ENCODE measurements at regions not wholly inside any gene's neighbourhood (a gene's known extent, or its start where the extent isn't known, plus 50 kb on each side); places are given as distances from the start of the nearest gene placed in this dataset.

DNA sequence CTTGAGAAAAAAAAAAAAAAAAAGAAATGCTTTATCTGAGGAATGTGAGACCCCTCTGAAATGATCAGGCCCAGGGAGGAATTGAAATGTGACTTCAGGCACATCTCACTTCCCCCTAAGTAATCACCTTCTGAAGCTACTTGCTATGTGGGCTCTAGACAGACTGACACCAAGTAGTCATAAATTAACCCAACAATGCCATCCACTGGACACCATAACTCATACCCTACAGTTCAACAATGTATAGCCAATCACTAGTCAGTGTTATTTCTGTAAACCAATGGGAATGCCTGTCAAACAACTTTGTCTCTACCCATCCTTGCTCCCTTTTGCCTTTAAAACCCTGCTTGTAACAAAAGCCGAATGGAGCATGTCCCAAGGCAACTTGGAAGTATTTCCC is 182.7 kb upstream of the TMPO start:
- H3K4me1 ChIP-seq, result no peaks in the 10 kb centered on the region
- H3K9me3 ChIP-seq, result no peaks in the 10 kb centered on the region
- no peak for DNase-seq (ENCODE audit: low spot score)
- H3K36me3 ChIP-seq, result no peaks in the 10 kb centered on the region
- no peak overlapping the region for H3K4me3 ChIP-seq
- H3K27me3 ChIP-seq, result no peaks in the 10 kb centered on the region
- TF ChIP-seq, protein P1, sequence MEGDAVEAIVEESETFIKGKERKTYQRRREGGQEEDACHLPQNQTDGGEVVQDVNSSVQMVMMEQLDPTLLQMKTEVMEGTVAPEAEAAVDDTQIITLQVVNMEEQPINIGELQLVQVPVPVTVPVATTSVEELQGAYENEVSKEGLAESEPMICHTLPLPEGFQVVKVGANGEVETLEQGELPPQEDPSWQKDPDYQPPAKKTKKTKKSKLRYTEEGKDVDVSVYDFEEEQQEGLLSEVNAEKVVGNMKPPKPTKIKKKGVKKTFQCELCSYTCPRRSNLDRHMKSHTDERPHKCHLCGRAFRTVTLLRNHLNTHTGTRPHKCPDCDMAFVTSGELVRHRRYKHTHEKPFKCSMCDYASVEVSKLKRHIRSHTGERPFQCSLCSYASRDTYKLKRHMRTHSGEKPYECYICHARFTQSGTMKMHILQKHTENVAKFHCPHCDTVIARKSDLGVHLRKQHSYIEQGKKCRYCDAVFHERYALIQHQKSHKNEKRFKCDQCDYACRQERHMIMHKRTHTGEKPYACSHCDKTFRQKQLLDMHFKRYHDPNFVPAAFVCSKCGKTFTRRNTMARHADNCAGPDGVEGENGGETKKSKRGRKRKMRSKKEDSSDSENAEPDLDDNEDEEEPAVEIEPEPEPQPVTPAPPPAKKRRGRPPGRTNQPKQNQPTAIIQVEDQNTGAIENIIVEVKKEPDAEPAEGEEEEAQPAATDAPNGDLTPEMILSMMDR (IDR thresholded peaks at IDR 0.05), result no peak
- no peak overlapping the region for H3K27ac ChIP-seq

DNA sequence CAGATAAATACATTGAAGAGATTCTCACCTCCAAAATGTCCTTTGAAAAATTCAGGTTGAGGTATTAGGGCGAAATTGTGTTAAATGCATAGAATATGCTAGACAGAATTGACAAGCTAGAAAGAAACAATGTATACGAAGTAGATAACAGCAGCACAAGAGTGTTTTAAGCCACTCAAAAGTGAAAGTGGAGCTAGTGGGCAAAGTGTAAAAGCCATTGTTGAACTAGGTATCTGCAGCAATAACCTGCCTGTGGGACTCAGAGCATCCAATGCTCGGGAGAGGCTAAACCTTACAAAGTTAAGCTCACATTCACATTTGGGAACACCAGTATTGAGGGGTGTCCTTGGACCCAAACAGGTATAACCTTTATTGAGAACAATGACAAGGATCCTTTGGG is 180.6 kb upstream of the TMPO start:
- Histone ChIP-seq H3K27me3 (no peaks in the 10 kb centered on the region), H3K4me1 (no peaks in the 10 kb centered on the region), H3K4me3 (no peak overlapping the region), H3K9me3 (no peaks in the 10 kb centered on the region), H3K27ac (no peak overlapping the region), H3K36me3 (no peaks in the 10 kb centered on the region)
- no peak for DNase-seq (ENCODE audit: low spot score)
- TF ChIP-seq, protein P1 (IDR thresholded peaks at IDR 0.05), result no peak

DNA sequence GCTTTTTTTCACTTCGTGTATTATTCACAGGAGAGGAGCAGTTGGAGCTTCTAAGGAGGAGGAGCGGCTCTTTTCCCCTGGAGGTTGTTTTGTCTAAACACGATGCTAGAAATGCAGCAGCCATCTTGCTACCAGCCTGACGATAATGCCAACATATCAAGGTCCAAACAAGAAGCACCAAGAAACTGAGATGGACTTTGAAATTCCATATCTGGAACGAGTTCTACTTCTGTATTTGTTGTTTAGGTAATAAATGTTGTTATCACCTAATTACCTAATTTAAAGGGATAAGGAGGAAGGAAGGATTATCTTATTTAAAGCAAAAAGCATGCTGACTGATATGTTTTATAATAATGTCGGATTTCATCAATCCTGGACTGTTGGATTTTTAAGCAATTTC is 174.4 kb upstream of the TMPO start:
- H3K9me3 ChIP-seq, result no peaks in the 10 kb centered on the region
- DNase-seq (ENCODE audit: low spot score), result no peak
- H3K4me3 ChIP-seq, result no peak overlapping the region
- no peak overlapping the region for H3K27ac ChIP-seq
- TF ChIP-seq, protein P1 (IDR thresholded peaks at IDR 0.05), result no peak
- H3K36me3 ChIP-seq, result no peaks in the 10 kb centered on the region
- H3K27me3 ChIP-seq, result no peaks in the 10 kb centered on the region
- no peaks in the 10 kb centered on the region for H3K4me1 ChIP-seq

DNA sequence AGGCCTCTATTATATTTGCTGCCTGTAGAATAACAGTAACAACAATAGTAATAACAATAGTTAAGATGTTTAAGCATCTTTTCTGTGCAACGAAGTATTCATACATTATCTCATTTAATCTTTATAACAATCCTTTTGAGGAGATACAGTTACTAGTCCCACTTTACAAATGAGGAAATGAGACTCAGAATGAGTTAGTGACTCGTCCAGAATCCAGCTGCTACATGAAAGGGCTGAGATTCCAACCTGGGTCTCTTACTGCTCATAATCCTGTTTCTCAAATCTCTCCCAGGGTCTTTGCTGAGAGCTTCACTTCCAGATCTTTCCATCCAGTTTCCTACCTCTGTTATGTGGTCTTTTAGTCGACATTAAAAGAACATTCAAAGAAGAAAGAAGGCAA is 173.7 kb upstream of the TMPO start:
- H3K4me3 ChIP-seq, result no peak overlapping the region
- no peaks in the 10 kb centered on the region for H3K36me3 ChIP-seq
- no peak for DNase-seq (ENCODE audit: low spot score)
- no peaks in the 10 kb centered on the region for H3K4me1 ChIP-seq
- H3K27me3 ChIP-seq, result no peaks in the 10 kb centered on the region
- no peaks in the 10 kb centered on the region for H3K9me3 ChIP-seq
- TF ChIP-seq, protein P1 (IDR thresholded peaks at IDR 0.05), result no peak
- no peak overlapping the region for H3K27ac ChIP-seq

DNA sequence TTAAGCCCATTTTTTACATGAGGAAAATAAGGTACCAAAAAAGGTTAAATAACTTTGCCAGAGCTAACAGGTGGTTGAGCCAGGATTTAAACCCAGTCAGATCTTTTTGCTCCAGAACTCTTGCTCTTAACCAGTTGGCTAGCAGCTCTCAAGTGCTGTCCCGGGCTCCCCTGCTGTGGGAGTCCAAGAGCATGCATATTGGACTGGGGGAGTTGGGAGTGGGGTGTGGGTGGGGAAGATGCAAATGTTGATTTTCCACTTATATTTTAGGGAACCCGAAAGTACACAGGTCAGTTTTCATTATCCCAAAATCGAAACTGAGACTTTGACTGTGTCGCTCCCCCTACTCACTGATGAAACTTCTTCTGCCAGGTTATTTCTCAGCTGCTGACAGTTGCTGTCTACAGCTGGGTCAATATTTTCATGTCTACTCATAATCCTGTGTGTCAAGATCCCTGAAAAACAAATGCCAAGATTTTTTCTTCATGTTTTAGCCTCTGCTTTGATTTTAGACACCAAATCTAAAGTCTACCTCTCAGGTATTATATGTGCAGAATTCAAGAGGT is 172.3 kb upstream of the TMPO start:
- Histone ChIP-seq H3K9me3 (no peaks in the 10 kb centered on the region), H3K27me3 (no peaks in the 10 kb centered on the region), H3K4me3 (no peak overlapping the region), H3K4me1 (no peaks in the 10 kb centered on the region), H3K36me3 (no peaks in the 10 kb centered on the region), H3K27ac (no peak overlapping the region)
- no peak for DNase-seq (ENCODE audit: low spot score)
- TF ChIP-seq, protein P1 (IDR thresholded peaks at IDR 0.05), result no peak

All from right atrium auricular region (tissue), 2 donors.